GM18519 (cell line): ENCODE measurements at regions not wholly inside any gene's neighbourhood (a gene's known extent, or its start where the extent isn't known, plus 50 kb on each side); places are given as distances from the start of the nearest gene placed in this dataset.

Experiments used
- ATAC-seq: cut with Tn5 transposase; IDR thresholded peaks from one replicate; pipeline ENCODE4 v1.9.1; 2021; ENCODE audit warnings: mild to moderate bottlenecking, moderate library complexity; ENCODE audit not compliant: unreplicated experiment, low FRiP score

DNA sequence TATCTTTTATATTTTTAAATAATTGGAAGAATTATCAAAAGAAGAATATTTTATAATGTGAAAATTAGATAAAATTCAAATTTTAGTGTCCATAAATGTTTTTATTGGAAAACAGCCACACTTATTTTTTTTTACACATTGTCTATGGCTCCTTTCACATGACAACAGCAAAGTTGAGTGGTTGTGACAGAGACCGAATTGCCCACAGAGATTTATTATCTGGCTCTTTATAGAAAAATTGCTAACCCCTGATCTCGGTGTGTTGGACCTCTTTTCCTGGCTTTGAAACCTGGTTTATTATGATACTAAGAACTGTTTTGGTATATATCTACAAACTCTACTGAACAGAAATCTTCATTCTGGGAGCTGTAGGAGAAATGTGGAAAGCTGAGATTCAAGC is 269.1 kb upstream of the UMPS start:
- no peak for ATAC-seq

DNA sequence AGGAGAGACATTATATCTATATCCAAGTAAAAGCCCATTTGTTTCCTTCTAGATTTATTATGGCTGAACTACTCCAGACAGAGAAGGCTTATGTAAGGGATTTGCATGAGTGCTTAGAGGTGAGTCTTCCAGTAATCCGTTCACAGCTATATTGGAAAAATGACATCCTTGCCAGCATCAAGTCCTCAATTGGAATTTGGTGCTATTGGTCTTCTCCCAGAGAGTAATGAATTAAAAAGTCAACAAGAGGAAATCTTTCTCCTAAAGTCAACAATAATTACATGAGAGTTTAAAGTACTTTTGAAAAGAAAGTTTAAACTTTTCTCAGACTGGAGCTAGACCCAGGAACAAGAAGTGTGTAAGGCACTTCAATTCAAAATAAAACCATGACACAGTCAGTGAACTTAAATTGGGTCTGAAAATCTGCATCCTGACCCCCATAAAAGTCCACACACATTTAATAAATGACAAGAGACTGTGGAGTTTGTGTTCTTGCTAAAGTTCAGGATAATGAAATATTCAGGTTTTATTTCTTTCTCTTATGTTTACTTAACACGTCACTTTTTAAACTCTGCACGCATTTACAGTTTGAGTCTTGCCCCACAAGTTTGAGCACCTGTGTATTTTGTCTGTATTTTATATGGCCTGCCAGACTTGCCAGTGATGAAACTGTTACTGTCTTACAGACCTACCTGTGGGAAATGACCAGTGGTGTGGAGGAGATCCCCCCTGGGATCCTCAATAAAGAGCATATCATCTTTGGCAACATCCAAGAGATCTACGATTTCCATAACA is 268.2 kb upstream of the UMPS start:
- ATAC-seq = no peak

DNA sequence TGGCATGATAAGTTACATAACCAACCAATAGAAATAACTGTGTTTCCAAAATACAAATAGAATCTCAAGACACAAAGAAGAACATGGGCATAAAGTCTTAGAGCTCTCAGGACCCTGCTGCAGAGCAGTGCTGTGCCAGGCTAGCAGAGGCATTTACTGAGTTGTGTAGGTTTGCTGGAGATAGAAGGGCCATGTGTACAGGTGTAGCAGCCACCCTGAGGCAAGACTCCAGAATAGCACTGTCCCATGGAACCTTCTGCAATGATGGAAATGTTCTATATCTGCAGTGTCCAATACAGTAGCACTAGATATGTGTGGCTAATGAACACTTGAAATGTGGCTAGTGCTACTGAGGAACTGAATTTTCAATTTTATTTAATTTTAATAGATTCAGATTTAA is 267.0 kb upstream of the UMPS start:
- ATAC-seq = no peak

DNA sequence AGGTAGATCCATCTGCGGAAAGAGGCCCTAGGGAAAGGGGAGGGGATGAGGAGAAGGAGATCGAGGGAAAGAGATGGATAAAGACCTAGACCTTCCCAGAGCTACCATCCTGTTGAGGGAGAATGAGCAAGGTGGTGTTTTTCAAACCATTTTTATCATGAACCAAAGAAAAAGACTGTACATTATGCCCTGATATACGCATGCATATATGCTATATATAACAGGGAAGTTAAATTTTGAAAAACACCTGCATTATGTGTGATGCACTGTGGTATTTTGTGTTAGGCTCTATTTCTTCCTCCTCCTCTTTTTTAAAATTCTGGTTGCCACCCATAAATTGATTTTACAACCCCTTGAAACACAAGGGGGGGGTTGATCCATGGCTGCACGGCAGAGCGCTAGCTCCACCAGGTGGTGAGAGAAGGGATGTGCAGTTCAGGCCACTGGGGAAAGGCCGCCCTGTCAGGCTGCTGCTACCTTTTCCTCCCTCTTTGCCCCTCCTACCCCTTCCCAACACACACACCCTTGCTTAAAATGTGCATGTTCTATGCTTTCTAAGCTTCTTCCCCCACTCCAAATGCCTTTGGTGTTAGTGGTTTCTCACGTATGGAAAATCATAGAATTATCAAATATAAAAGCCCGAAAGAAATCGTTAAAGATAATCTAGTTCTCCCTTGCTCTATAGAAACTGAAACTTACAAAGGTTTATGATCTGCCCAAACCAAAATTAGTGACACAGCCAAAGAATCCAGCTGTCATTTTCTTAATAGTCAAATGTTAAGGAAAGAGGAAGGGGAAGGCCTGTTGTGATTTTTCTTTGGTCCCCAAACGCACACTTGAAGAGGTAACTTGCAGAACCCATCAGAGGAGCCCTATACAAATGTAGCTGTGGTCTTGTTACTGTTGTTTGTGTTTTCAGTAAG is 262.0 kb upstream of the UMPS start:
- no peak for ATAC-seq

DNA sequence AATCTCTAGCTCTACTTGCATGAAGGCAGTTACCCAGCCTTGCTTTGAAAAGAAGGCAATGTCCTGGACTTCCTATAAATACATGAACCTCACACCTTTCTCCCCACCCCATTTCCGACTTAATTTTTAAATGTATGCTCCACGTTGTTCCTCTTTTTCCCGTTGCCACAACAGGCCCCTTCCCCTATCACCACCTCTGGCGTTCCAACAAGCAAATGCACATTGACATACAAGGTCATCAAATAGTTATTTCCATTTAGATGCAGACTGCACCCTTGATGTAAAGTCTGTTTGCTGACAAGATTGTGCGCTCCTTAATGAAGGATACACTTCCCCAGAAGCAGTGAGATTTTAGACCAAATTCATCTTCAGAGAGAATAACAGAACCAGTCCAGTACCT is 260.7 kb upstream of the UMPS start:
- ATAC-seq = no peak

DNA sequence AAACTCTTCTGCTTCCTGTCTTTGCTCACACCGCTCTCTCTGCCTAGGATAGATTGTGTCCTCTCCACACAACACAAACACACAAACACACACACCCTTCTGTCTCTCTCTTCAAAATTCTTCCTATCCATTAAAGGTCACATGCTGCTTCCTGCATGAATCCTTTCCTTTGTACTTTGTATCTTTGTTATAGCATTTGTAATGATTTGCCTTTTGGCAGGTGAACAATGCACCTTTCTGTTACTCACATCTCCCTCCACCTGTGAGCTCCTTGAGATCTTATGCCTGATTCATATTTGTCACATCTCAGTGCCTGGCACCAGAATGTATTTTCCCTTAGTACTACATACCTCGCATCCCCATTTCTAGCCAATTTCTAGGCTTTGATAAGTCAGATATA is 251.4 kb upstream of the UMPS start:
- no peak for ATAC-seq

DNA sequence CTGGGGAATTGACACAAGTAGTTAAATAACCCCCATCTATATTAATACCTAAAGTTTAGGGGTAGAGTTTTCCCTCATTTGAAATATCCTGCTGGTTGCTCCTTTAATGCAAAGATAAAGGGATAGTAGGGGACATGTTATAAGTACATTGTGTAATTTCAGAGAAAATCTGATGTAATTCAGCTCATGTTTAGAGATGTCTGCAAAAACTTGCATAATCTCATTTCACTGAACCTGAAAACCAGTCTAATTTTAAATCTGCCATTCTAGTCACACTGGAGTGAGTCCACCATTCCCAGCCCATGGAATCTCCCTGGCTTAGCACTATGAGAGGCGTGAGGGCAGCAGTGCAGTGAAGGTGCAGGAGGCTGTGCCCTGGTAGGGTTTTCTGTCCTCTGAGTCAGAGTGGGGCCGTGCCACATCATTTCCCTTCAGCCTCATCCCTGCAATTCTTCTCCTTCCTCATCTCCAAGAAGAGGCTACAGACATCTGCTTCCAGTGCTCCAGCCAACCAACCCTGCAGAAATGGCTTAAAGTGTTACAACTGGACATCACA is 246.3 kb upstream of the UMPS start:
- ATAC-seq = no peak

DNA sequence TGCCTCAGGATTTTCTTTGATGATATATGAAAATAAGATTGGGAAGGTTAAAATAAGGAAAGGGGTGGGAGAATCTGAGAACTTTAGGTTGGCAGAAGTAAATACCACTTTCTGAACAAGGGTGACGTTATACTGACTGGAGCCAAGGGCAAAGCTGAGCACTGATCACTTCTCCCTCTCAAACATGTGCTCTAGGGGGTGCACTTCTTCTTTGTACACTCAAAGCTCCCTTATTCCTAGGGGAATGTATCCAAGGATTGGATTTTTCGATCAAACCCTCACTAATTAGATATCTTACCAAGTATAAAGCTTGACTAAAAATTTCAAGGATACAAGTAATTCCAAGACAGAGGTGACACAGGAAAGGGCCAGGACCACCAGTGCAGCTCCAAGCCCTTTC is 243.9 kb upstream of the UMPS start:
- ATAC-seq = no peak

DNA sequence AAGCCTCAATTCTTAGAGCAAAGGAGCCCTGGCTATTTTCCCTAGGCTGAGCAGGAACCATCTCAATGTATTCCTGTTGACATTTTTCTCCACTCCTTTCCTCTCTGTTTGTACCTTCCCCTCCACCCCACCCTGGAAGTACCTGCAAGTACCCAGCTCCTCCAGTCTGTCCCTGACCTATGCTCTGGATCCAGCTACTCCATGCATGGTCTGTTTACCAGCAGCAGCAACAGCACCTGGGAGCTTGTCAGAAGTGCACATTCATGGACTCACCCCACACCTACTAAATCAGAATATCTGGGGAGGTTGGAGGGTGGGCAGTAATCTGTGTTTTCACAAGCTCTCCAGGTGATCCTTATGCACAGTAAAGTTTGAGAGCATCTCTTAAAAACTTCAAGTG is 240.7 kb upstream of the UMPS start:
- no peak for ATAC-seq

DNA sequence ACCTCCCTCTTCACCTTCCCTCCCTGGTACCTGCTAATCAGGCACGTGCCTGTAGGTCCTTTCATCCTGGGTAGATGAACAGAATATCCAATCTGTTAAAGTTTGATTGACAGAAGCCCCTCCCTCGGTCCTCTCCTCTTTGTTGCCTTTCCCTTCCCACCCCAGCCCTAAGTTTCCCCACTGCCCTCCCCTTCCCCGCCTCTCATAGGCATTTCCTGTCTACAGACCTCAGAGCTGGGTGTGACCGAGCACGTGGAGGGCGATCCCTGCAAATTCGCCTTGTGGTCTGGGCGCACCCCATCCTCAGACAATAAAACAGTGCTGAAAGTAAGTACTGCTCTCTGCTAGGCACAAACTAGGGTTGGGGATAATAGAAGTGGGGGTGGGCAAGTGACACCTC is 239.2 kb upstream of the UMPS start:
- ATAC-seq = no peak

DNA sequence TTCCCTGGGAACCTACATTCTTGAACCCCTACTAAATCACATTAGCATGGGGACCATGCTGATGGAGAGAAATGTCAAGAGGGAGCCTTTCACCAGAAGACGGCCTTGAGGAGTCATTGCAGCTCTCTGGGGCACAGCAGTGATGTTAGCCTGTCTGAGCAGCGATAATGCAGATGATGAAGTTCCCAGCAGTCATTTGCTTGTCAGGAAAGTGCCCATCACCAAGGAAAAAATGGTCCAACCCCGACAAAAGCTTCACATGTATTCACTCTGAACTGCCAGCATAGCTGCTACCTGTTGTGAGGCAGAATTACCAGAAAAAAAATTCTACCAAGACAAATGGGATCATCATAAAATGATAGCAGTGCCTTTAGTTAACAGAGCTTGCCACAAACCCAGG is 238.4 kb upstream of the UMPS start:
- ATAC-seq = no peak

DNA sequence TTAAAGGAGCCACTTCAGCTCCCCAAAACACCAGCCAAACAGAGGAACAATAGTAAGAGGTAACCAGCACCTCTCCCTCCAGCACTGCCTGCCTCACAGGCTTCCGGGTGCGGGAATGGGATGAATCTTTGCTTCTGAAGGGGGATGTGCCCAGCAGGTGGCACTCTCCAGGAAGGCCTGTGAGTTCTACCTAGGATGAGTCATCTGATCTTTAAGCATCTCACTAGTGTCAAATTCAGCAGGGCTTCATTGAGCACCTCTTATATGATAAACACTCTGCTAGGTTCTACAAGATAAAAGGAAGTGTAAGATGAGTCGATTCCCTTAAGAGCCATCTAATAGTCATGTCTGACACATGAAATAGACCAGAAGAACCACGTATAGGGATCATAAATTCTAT is 237.4 kb upstream of the UMPS start:
- ATAC-seq = no peak

DNA sequence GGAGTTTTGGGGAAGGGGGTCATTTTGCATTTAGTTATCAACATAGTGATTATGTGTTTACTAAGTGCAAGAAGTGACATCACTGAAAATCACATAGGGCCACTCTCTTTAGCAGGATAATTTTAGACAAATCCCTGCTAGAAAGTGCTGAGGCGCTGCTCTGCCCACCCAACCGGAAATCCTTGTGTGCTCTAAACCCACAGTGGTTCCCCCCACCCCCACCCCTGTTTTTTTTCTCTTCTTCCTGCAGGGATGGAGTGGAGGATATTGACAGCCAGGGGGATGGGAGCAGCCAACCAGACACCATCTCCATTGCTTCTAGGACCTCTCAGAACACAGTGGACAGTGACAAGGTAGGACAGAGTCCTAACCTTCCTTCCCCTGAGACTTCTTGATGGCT is 234.2 kb upstream of the UMPS start:
- ATAC-seq = no peak

DNA sequence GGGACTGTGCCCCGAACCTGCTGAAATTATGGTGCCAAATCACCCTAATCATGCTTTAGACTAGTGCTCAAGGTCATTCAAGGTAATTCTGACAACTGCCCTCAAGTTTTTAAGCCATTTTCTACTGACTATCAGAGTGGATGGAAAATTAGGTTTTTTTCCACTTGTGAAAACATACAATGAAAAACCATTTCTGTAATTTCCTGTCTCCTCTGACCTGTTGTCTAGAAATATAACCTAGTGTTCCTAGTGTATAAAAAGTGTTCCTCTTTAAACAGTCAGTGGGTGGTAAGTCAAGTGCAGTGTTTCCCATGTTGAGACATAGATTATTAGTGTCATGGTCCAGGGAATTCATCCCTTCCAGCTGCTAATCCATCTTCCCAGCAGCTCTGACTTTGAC is 232.8 kb upstream of the UMPS start:
- no peak for ATAC-seq

DNA sequence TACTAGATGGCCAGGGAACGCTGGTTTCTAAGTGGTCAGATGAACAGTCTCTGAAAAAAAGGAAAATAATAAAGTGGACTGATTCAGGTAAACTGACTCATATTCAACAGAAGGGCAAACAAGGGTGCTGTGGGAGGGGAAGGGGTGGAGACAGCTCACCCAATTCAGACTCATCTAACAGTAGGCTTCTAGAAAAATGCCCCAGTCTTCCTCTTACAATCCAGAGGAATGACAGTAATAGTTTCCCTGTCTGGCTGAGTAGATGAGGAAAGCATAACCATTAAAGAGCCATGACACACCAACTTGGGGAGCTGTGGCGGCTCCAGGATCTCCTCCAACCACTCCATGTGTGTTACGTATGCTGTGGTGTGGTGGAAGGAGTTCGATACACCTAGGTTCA is 231.4 kb upstream of the UMPS start:
- no peak for ATAC-seq

DNA sequence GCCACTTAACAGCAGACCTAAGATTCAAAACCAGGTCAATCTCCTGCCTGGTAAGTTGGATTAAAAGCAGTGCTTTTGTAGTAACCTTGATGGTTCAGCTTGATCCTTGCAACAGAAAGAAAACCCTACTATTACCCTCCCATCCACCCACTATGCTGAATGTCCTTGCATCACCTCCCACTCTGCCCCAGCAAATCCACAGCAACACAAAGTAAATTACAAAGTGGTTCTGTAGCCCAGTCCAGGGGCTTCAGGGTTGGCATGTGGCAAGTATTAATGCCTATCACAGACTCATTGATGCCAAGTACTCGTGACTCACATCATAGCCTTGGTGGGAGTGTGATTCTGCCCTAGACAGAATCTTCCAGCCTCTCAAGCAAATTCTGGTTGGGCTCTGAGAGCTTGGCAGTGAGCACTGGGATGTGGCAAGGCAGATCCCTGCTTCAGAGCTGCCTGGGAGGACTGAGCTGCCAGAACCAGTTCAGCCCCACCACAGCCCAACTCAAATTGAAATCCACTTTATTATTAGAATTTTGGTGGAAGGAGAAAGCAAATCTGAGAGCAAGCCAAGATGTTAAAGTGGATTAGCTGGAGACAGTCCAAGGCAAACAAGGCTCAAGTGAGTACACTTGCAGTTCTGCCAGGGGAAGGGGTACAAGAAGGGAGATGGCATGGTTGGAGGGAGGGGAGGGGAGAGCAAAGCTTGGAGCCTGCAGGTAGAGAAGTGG is 225.8 kb upstream of the UMPS start:
- no peak for ATAC-seq

DNA sequence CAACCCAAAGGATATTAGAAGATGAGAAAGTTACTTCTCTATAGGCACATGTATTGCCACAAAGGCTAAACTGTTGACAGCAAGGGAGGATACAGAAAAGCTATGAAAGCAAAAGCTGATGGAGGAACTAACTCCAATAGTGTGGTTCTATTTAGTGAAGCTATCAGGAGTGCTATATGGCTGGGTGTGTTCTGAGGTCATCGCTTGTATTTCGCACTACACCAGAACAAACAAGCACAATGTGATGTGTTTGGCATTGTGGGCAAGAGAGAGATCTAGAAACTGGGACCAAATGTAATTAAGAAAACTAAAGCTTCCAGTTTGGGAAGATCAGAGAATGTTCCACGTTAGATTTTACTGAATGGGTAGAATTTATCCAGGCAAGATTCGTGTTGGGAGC is 220.4 kb upstream of the UMPS start:
- ATAC-seq = no peak

DNA sequence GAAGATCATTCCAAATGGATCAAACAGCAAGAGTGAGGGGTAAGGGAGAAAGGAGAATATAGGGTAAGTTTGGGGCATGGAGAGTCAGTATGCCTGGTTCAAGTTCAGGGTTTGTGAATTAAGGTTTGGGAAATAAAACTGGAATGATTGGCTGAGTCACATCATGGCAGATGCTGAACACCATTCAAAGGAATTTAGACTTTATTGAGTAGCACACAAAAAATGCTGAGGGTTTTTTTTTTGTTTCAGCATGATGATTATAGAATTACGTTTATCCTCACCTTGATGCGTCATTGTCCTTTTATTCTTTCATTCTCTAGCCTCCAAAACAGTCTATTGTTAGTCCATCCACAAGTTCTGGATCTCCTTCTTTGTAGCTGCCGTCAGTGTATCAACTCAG is 220.0 kb upstream of the UMPS start:
- no peak for ATAC-seq

DNA sequence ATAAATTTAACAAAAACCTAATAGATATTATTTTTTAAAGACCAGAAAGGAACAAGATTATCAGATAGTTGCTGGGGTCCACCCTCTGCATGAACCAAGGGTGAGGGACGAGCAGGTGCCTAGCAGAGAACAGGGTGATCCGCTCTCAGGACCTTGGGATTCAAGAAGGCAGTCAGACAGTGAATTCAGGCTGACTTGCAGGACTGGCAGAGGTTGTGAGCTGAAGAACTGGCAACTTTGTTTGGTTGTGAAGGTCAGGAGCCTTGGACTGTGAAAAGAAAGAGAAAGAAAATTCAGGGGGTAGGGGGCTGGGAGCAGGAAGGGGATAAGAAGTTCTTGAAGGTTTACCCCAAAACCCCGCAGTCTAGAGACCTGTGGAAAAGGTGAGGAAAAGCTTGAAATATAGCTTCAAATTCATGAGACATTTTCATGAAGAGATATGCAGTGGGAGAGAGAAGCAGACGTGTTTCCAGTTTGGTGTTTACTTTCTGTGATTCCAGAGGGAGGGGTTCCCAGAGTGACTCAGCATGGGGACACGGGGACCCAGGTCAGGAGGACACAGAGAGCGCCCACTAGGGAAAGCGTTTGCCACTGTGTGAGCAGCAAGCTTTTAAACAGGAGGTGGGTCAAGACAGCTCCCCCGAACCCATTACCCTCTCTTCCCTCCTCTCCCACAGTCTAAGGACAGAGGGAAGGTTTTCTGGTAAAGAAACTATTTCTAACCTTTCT is 217.2 kb upstream of the UMPS start:
- ATAC-seq = no peak

DNA sequence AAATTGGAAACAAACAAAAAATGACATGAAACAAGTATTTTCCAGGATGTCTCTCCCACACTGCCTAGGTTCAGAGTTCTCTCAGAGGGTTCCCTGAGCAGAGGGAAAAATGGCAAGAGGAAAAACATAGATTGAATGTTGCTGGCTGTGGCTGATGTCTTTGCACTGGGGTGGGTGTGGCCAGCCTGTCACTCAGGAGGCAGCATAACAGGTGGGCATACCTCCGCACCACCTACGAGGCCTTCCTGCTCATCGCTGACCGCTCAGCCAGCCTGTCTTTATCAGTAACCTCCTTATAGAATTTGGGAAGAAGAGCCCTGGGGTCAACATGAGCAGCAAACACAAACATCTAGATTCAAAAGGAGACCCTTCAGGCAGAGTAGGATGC is 216.6 kb upstream of the UMPS start:
- ATAC-seq = no peak
